ENCODE measurements at regions not wholly inside any gene's neighbourhood (a gene's known extent, or its start where the extent isn't known, plus 50 kb on each side); places are given as distances from the start of the nearest gene placed in this dataset.

DNA sequence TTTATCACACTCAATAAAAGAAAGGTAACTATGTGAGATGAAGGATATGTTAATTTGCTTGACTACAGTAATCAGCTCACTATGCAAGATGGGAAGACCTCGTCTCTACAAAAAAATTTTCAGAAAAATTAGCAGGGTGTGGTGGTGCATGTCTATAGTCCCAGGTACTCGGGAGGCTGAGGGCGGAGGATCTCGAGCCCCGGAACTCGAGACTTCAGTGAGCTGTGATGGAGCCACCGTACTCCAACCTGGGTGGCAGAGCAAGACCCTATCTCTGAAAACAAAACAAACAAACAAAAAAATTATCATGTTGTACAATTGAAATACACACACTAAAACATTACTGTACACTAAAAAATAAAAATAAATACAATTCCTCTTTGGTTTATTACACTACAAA is 376.7 kb upstream of the KLHL1 start:
- ATAC-seq = no peak
- TF ChIP-seq RARB (CRISPR knock-in tag; IDR thresholded peaks at IDR 0.05) (no peak), BACH2 (CRISPR knock-in tag; IDR thresholded peaks at IDR 0.05; ENCODE audit: borderline replicate concordance) (no peak), OSR1 (CRISPR knock-in tag; IDR thresholded peaks at IDR 0.05) (no peak), ZC3H10 (CRISPR knock-in tag; IDR thresholded peaks at IDR 0.05) (no peak), GLIS3 (CRISPR knock-in tag; IDR thresholded peaks at IDR 0.05) (no peak), ZNF565 (CRISPR knock-in tag; conservative IDR thresholded peaks at IDR 0.05; ENCODE audit: low read depth) (no peak), ZNF8 (CRISPR knock-in tag; IDR thresholded peaks at IDR 0.05) (no peak), PPARA (CRISPR knock-in tag; IDR thresholded peaks at IDR 0.05; ENCODE audit: borderline replicate concordance) (no peak), TCF4 (CRISPR knock-in tag; IDR thresholded peaks at IDR 0.05; ENCODE audit: borderline replicate concordance) (no peak), TOX (CRISPR knock-in tag; IDR thresholded peaks at IDR 0.05; ENCODE audit: borderline replicate concordance) (no peak), SNAI2 (CRISPR knock-in tag; IDR thresholded peaks at IDR 0.05) (no peak), ZFP3 (CRISPR knock-in tag; IDR thresholded peaks at IDR 0.05) (no peak), ARNTL (CRISPR knock-in tag; IDR thresholded peaks at IDR 0.05; ENCODE audit: borderline replicate concordance, low read depth) (no peak), CSDC2 (CRISPR knock-in tag; IDR thresholded peaks at IDR 0.05) (no peak), ISL1 (CRISPR knock-in tag; IDR thresholded peaks at IDR 0.05) (no peak)
- TF ChIP-seq, protein P1, sequence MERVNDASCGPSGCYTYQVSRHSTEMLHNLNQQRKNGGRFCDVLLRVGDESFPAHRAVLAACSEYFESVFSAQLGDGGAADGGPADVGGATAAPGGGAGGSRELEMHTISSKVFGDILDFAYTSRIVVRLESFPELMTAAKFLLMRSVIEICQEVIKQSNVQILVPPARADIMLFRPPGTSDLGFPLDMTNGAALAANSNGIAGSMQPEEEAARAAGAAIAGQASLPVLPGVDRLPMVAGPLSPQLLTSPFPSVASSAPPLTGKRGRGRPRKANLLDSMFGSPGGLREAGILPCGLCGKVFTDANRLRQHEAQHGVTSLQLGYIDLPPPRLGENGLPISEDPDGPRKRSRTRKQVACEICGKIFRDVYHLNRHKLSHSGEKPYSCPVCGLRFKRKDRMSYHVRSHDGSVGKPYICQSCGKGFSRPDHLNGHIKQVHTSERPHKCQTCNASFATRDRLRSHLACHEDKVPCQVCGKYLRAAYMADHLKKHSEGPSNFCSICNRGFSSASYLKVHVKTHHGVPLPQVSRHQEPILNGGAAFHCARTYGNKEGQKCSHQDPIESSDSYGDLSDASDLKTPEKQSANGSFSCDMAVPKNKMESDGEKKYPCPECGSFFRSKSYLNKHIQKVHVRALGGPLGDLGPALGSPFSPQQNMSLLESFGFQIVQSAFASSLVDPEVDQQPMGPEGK (CRISPR knock-in tag; IDR thresholded peaks at IDR 0.05; ENCODE audit: borderline replicate concordance) = no peak
- TF ChIP-seq, protein P2, sequence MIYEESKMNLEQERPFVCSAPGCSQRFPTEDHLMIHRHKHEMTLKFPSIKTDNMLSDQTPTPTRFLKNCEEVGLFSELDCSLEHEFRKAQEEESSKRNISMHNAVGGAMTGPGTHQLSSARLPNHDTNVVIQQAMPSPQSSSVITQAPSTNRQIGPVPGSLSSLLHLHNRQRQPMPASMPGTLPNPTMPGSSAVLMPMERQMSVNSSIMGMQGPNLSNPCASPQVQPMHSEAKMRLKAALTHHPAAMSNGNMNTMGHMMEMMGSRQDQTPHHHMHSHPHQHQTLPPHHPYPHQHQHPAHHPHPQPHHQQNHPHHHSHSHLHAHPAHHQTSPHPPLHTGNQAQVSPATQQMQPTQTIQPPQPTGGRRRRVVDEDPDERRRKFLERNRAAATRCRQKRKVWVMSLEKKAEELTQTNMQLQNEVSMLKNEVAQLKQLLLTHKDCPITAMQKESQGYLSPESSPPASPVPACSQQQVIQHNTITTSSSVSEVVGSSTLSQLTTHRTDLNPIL (CRISPR knock-in tag; IDR thresholded peaks at IDR 0.05; ENCODE audit: low read depth) = no peak
- TF ChIP-seq, protein P3, sequence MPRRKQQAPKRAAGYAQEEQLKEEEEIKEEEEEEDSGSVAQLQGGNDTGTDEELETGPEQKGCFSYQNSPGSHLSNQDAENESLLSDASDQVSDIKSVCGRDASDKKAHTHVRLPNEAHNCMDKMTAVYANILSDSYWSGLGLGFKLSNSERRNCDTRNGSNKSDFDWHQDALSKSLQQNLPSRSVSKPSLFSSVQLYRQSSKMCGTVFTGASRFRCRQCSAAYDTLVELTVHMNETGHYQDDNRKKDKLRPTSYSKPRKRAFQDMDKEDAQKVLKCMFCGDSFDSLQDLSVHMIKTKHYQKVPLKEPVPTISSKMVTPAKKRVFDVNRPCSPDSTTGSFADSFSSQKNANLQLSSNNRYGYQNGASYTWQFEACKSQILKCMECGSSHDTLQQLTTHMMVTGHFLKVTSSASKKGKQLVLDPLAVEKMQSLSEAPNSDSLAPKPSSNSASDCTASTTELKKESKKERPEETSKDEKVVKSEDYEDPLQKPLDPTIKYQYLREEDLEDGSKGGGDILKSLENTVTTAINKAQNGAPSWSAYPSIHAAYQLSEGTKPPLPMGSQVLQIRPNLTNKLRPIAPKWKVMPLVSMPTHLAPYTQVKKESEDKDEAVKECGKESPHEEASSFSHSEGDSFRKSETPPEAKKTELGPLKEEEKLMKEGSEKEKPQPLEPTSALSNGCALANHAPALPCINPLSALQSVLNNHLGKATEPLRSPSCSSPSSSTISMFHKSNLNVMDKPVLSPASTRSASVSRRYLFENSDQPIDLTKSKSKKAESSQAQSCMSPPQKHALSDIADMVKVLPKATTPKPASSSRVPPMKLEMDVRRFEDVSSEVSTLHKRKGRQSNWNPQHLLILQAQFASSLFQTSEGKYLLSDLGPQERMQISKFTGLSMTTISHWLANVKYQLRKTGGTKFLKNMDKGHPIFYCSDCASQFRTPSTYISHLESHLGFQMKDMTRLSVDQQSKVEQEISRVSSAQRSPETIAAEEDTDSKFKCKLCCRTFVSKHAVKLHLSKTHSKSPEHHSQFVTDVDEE (CRISPR knock-in tag; IDR thresholded peaks at IDR 0.05) = no peak
- TF ChIP-seq, protein P4, sequence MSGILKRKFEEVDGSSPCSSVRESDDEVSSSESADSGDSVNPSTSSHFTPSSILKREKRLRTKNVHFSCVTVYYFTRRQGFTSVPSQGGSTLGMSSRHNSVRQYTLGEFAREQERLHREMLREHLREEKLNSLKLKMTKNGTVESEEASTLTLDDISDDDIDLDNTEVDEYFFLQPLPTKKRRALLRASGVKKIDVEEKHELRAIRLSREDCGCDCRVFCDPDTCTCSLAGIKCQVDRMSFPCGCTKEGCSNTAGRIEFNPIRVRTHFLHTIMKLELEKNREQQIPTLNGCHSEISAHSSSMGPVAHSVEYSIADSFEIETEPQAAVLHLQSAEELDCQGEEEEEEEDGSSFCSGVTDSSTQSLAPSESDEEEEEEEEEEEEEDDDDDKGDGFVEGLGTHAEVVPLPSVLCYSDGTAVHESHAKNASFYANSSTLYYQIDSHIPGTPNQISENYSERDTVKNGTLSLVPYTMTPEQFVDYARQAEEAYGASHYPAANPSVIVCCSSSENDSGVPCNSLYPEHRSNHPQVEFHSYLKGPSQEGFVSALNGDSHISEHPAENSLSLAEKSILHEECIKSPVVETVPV (CRISPR knock-in tag; IDR thresholded peaks at IDR 0.05) = no peak

DNA sequence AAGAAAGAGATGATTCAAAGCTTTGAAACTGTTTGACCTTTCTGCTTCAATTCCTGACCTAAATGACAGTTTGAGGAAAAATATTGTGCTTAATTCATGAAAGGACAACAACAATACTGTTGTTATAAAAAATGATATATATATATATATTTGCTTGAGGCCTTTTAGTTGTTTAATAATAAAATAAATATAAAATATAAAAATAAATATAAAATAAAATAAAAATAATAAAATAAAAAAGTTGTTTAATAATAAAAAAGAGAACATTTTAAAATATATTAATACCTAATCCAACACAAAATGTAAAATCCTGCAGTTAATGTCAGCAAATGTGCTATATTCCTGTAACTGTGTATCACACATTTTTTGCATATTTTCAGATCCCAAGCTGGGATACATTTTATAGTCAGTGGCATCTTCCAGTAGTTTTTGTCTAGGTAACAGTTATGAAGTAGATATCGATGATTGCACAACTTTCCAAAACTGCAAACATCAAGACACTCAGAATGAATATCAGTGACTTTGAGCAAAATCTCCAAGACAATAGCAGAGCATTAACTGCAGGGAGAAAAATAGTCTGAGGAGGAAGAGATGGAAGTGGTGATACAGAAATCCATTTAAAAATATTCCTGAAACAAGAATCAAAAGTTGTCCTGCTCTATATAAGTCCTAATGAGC is 375.5 kb upstream of the KLHL1 start:
- TF ChIP-seq, protein P1 (CRISPR knock-in tag; IDR thresholded peaks at IDR 0.05; ENCODE audit: borderline replicate concordance) = no peak
- TF ChIP-seq ZNF8 (CRISPR knock-in tag; IDR thresholded peaks at IDR 0.05) = no peak
- no peak for TF ChIP-seq TCF4 (CRISPR knock-in tag; IDR thresholded peaks at IDR 0.05; ENCODE audit: borderline replicate concordance)
- TF ChIP-seq, protein P4 (CRISPR knock-in tag; IDR thresholded peaks at IDR 0.05) = no peak
- no peak for TF ChIP-seq CSDC2 (CRISPR knock-in tag; IDR thresholded peaks at IDR 0.05)
- TF ChIP-seq ZFP30 (CRISPR knock-in tag; IDR thresholded peaks at IDR 0.05) = no peak
- TF ChIP-seq ZNF70 (CRISPR knock-in tag; IDR thresholded peaks at IDR 0.05) = no peak
- TF ChIP-seq ZFP3 (CRISPR knock-in tag; IDR thresholded peaks at IDR 0.05) = no peak
- TF ChIP-seq, protein P2 (CRISPR knock-in tag; IDR thresholded peaks at IDR 0.05; ENCODE audit: low read depth) = no peak
- no peak for TF ChIP-seq RARB (CRISPR knock-in tag; IDR thresholded peaks at IDR 0.05)
- TF ChIP-seq TOX (CRISPR knock-in tag; IDR thresholded peaks at IDR 0.05; ENCODE audit: borderline replicate concordance) = no peak
- TF ChIP-seq ESRRG (CRISPR knock-in tag; IDR thresholded peaks at IDR 0.05) = no peak
- TF ChIP-seq OSR1 (CRISPR knock-in tag; IDR thresholded peaks at IDR 0.05) = no peak
- no peak for TF ChIP-seq SNAI2 (CRISPR knock-in tag; IDR thresholded peaks at IDR 0.05)
- no peak for TF ChIP-seq GLIS3 (CRISPR knock-in tag; IDR thresholded peaks at IDR 0.05)
- ATAC-seq = no peak

Data from SK-N-SH treated with all-trans-retinoic acid at 6 μM for 48 hours (cell line).